Anterior cingulate cortex (tissue), 58 donors: ENCODE measurements at regions not wholly inside any gene's neighbourhood (a gene's known extent, or its start where the extent isn't known, plus 50 kb on each side); places are given as distances from the start of the nearest gene placed in this dataset.
"Not testable (repeated sequence)": the region's sequence is repeated elsewhere in the genome, so short reads cannot be mapped to it uniquely, and the experiment has no call there.

Experiments
- DNase-seq, 58 donors: peaks; one replicate each; lab custom pipeline; 2025; lab: John Stamatoyannopoulos, UW

- no peak for DNase-seq
These were observed 83.6 kb upstream of the ZNF423 start for GRCh38 chr16:49939495-49939894.

DNA sequence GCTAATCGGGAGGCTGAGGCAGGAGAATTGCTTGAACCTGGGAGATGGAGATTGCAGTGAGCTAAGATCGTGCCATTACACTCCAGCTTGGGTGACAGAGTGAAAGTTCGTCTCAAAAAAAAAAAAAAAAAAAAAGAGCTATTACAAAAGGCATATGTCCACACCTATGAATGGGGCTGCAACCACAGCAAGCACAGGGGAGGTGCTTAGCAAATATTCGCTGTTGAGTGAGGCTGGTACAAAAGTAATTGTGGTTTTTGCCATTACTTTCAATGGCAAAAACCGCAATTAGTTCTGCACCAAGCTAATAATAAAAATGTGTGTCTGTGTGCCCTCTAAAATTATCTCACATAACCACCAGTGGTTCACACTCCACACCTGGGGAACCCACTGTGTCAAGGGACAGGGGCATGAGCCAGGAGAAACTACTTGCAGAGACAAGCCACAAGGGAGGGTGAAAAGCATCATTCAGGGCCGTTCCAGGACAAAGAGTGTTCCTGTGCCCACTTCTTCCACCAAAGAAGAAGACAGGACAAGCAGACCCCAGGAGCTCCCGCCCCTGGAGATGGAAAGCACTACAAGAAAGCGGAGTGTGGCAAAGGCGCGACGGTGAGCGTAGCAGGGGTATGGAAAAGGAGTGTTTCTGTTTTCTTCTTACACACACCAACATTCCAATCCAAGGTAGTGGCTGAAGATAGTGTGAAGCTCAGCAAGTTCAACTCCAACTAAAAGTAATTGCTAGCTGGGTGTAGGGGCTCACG is 84.4 kb upstream of the CNEP1R1 start:
- DNase-seq = no peak

DNA sequence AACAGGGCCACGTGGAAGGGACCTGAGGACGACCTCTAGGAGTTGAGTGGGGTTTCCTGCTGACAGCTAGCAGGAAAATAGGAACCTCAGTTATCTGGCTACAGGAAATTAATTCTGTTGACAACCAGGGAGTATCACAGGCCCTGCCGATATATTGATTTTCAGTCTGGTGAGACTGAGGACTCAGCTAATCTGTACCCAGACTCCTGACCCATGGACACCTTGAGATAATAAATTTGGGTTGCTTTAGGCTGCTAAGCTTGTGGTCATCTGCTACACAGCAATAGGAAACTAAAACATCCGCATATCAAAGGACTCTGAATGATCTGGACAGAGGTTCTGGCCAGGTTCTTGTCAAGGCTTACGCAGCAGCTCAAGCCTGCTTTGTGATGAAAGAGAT is 80.8 kb upstream of the CNEP1R1 start:
- DNase-seq = no peak

GRCh38 chr16:49947907-49948678 is 76.9 kb upstream of the CNEP1R1 start:
- DNase-seq = no peak

DNA sequence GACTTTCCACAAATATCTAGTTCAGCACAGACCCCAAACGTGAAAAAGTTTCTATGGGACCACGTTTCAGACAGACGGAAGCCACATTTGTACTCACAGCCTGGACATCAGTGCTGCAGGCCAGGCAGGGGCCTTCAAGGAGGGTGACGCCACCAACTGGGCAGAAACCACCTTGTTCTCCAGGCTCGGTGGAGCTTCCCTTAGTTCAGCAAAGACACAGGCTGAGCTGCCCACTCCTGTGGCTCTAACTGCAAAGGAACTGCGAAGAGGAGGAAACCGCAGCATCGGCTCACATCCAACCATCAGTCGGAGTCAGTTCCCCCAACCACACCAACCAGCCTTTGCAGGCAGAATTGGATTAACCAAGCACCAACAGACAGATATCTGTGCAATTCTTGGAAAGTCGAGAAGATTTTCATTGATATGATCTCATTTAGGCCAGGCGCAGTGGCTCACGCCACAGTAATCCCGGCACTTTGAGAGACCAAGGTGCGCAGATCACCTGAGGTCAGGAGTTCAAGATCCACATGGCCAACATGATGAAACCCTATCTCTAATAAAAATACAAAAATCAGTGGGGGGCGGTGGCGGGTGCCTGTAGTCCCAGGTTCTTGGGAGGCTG is 73.3 kb upstream of the CNEP1R1 start:
- no peak for DNase-seq

DNA sequence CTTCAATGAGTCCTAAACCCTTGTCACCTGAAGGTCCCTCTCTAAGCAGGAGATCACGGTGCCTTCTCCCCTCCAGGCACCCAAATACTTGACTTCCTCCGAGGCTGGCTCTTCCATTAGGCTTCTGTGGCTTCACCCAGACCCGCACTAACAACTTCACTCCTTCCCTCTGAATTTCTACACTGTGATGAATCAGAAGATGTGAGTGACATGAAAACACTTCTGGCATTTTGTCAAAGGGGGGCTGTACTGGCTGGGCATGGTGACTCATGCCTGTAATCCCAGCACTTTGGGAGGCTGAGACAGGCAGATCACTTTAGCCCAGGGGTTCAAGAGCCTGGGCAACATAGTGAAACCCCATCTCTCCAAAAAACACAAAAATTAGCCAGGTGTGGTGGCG is 72.6 kb upstream of the CNEP1R1 start:
- no peak for DNase-seq

- DNase-seq = no peak
These were observed 71.9 kb upstream of the CNEP1R1 start for GRCh38 chr16:49953090-49953489.

GRCh38 chr16:49955858-49956257 is 69.2 kb upstream of the CNEP1R1 start:
- DNase-seq = no peak

DNA sequence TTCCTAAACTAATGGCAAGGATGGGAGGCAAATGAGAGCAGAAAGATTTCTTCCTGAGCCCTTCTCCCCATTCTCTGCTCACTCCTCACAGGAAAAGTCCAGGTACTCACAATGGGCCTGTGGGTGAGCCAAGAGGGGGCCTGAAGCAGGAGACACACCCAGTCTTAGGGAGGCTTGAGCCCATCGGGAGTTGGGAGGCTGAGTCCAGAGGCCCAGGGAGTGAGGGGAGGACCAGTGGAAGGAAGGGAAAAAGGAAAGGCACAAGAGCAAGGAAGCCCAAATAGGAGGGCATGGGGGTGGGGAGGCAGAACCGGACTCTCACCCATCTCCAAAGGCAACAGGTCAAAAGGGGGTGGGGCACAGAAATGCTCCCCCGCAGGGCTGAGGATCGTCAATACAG is 68.1 kb upstream of the CNEP1R1 start:
- DNase-seq = no peak

DNA sequence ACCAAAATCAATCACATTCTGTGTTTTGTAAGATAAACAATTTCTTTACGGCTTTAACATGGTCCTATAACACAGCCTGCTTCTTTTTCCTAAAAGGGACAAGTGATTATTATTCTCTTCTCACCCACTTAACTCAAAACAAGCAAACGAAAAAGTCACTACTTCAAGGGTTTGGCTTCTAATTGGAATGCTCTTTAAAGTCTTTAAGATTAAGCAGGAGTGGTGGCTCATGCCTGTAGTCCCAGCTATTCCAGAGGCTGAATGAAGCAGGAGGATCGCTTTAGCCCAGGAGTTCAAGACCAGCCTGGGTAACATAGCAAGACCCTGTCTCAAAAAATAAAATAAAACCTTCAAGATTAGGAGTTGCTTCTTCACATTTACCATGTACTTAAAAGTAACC is 66.6 kb upstream of the CNEP1R1 start:
- DNase-seq = no peak

- DNase-seq = no peak
These were observed 65.3 kb upstream of the CNEP1R1 start for GRCh38 chr16:49959552-49960277.

DNA sequence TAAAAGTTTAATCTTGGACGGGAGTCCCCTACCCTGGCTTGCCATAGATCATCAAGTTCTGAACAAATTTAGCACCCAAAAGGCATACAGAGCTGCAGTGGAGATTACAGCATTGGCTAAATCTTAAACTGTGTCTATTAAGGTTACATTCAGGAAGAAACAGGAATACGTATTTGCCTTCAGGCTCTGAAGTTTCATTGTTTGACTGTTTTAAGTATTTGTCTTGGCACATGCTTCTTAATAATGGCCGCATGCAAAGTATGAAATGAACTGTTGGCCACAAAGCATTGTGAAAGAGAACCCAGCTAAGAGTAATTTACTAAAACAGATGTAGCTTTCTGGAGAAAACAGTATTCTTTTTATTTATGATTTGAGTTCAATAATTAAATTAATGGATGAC is 63.9 kb upstream of the CNEP1R1 start:
- no peak for DNase-seq

DNA sequence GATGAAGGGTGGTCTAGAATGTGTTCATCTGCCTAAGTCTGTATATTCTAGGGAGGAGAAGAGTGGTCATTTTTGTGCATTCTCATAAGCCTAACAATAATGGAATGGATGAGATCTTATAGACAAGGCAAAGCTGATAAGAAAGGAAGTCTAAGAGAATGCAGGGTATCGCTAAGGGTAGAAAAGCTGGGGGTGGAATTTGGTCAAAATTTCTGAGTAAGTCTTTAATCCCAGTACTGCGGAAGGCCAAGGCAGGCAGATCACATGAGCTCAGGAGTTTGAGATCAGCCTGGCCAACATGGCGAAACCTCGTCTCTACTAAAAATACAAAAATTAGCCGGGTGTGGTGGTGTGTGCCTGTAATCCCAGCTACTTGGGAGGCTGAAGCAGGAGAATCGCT is 62.5 kb upstream of the CNEP1R1 start:
- DNase-seq = not testable (repeated sequence)

- no peak for DNase-seq
These were observed 60.7 kb upstream of the CNEP1R1 start for GRCh38 chr16:49964316-49964715.

- no peak for DNase-seq
These were observed 60.1 kb upstream of the CNEP1R1 start for GRCh38 chr16:49964973-49965372.

DNA sequence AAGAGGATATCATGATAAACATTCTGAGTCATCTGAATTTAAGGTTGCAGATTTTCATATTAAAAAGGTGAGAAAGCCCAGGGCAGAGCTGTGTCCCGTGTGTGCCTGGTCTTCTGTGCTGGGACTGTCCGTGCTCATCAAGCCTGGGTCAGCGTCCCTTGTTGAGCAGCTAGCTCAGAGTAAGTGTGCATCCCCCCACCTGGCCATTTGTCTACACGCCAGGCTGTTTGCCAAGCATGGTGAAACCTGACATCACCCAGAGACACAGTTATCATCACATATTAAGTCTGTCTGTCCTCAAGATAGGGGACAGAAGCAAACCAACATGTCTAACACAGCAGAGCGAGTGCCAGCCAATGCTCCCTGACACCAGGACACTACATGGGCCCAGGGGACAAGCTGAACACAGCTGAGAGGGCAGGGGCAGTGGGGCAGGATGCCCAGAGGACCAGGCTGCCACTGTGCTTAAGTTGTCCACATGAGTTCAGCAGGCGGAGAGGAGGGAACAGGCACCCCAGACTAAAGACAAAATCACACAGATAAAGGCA is 57.9 kb upstream of the CNEP1R1 start:
- DNase-seq = no peak

- DNase-seq = no peak
These were observed 55.7 kb upstream of the CNEP1R1 start for GRCh38 chr16:49969091-49970030.

DNA sequence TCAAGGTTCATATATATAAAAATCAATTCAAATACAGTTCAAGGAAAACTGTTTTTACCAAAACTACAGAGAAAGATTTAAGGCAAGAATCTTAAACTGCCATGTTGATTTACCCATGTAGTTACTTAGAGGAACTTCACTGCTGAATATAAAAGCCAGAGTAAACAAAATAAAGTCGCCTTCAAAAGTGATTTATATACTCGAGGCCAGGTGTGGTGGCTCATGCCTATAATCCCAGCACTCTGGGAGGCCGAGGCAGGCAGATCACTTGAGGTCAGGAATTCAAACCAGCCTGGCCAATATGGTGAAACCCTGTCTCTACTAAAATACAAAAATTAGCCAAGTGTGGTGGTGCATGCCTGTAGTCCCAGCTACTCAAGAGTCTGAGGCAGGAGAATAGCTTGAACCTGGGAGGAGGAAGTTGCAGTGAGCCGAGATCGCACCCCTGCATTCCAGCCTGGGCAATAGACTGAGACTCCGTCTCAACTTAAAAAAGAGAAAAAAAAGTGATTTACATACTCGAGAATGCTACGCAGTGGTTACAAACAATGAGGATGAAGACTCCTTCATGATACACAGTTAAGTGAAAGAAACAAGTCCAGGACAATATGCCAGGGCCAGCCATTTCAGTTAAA is 54.1 kb upstream of the CNEP1R1 start:
- DNase-seq = no peak

GRCh38 chr16:49972280-49972679 is 52.7 kb upstream of the CNEP1R1 start:
- no peak for DNase-seq
